ENCODE measurements at regions not wholly inside any gene's neighbourhood (a gene's known extent, or its start where the extent isn't known, plus 50 kb on each side); places are given as distances from the start of the nearest gene placed in this dataset.

DNA sequence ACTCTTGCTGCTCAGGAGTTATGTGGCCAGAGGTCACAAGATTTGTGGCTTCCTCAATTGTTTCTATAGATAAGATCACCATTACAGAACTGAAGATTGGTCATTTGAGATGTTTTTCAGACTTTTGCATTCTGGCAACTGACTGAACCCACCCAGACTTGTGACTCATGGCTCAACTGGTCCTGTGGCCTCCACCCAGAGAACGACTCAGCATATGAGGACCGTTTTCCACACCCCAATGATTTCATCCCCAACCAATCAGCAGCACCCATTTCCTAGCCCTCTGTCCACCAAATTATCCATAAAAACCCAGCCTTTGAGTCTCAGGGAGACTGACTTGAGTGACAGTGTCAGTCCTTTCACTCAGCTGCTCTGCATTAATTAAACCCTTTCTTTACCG, 143.2 kb upstream of the ASIC2 start:
- Mint-ChIP-seq H3K27ac (no peak overlapping the region), H3K36me3 (no peaks in the 10 kb centered on the region), H3K9me3 (peaks cover 3% of the 10 kb centered on the region), H3K27me3 (no peaks in the 10 kb centered on the region), H3K4me1 (no peaks in the 10 kb centered on the region), H3K4me3 (no peak overlapping the region)
- ATAC-seq (ENCODE audit: low read depth) (no peak), DNase-seq (ENCODE audit: low spot score in 2 of 2) (no peak)

DNA sequence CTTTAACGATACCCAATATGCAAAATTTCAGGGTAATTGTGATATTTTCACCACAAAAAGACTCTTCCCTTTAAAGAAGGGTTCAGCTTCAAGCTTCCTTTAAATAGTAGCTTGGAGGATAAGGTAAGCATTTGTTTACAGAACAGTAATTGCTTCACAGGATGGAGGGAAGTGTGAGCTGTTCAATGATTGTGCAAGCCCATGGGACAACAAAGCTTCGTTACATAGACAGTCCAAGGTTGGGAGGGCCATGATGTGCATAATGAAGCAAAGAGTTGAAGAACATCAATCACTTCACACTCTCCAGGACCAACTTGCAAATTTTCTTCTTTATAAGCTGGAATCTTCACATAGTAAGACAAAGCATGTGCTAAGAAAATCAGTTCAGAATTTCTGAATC, 145.0 kb upstream of the ASIC2 start:
- Mint-ChIP-seq H3K4me1 (no peaks in the 10 kb centered on the region), H3K27ac (no peak overlapping the region)
- ATAC-seq (ENCODE audit: low read depth): no peak

DNA sequence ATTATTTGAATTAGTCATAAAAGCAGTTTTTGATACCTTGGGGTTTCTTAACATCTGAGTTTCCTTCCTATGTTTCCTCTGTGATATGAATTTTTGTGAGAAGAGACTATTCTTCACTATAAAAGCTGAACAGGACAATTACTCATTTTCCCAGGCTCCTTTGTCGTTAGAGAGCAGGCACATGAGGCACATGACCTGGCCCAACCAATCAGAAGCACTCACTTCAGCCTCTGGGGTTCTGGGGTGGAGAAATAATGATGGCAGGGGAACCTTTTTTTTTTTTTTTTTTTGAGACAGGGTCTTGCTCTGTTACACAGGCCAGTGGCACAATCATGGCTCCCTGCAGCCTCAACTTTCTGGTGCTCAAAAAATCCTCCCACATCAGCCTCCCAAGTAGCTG, 145.5 kb upstream of the ASIC2 start:
- DNase-seq (ENCODE audit: low spot score in 2 of 2): no peak
- Mint-ChIP-seq H3K9me3 (peaks cover 3% of the 10 kb centered on the region), H3K27me3 (no peaks in the 10 kb centered on the region), H3K4me1 (no peaks in the 10 kb centered on the region), H3K4me3 (no peak overlapping the region), H3K27ac (no peak overlapping the region), H3K36me3 (no peaks in the 10 kb centered on the region)
- no peak for ATAC-seq (ENCODE audit: low read depth)

More for the DNA sequence above, 145.0 kb upstream of the ASIC2 start:
- no peak for DNase-seq (ENCODE audit: low spot score in 2 of 2)
- Mint-ChIP-seq H3K36me3 (no peaks in the 10 kb centered on the region), H3K27me3 (no peaks in the 10 kb centered on the region), H3K4me3 (no peak overlapping the region), H3K9me3 (peaks cover 4% of the 10 kb centered on the region)

DNA sequence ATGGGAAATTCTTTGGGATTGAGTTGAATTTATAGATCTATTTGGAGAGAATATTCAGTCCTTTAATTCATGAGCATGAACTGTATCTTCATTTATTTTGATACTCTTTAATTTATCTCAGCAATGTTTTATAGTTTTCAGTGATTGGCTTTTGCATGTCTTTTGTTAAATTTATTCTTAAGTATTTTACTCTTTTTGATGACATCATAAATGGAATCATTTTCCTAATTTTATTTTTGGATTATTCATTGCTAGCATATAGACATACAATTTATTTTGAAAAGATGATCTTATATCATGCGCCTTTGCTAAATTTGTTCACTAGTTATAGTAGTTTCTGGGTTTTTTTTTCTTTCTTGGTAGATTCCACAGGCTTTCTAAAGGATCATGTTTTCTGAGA, 149.2 kb upstream of the ASIC2 start:
- ATAC-seq (ENCODE audit: low read depth): no peak
- Mint-ChIP-seq H3K36me3 (no peaks in the 10 kb centered on the region), H3K9me3 (peaks cover 3% of the 10 kb centered on the region)

DNA sequence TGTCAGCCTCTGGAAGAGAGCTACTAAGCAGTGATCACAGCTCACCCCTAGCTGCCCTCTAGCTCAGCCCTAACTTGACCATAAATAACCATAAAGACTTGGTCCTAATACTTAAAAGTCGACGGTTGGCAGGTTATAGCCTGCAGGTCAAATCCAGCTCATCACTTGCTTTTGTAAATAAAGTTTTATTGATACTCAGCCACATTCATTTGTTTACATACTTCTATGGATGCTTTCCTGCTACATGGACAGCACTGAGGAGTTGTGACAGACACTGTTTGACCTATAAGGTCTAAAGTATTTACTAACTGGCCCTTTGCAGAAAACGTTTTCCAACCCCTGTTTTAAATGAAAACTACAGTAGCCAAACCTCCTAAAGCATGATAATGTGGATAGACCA, 151.6 kb upstream of the ASIC2 start:
- DNase-seq (ENCODE audit: low spot score in 2 of 2): no peak
- Mint-ChIP-seq H3K27me3 (no peaks in the 10 kb centered on the region), H3K9me3 (peaks cover 5% of the 10 kb centered on the region), H3K27ac (no peak overlapping the region), H3K4me3 (no peak overlapping the region), H3K4me1 (no peaks in the 10 kb centered on the region), H3K36me3 (no peaks in the 10 kb centered on the region)
- ATAC-seq (ENCODE audit: low read depth): no peak

More for the DNA sequence above, 149.2 kb upstream of the ASIC2 start:
- H3K4me1 Mint-ChIP-seq: no peaks in the 10 kb centered on the region
- DNase-seq (ENCODE audit: low spot score in 2 of 2): no peak
- no peak overlapping the region for H3K4me3 Mint-ChIP-seq
- H3K27ac Mint-ChIP-seq: no peak overlapping the region
- no peaks in the 10 kb centered on the region for H3K27me3 Mint-ChIP-seq

DNA sequence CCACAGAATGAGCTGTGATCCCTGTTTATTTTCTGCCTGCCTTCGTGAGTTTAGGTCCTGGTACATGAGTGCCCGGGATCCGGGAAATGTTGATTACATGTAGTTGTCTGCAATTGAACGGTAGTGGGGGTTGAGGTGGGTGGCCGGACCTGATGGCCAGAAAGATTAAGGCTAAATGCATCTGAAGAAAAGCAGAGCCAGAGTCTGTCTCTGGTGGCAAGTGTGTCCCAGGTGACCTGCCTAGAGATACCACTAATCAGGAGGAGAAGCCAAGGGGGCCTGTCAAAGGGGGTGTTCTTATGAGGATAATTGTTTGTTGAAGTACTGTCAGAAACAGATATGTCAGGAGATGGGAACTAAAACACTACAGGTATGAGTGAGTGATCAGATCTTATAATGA, 154.0 kb upstream of the ASIC2 start:
- Mint-ChIP-seq H3K36me3 (no peaks in the 10 kb centered on the region), H3K4me3 (no peak overlapping the region), H3K4me1 (no peaks in the 10 kb centered on the region), H3K27me3 (no peaks in the 10 kb centered on the region), H3K27ac (no peak overlapping the region), H3K9me3 (peaks cover 5% of the 10 kb centered on the region)
- DNase-seq (ENCODE audit: low spot score in 2 of 2): no peak
- no peak for ATAC-seq (ENCODE audit: low read depth)

DNA sequence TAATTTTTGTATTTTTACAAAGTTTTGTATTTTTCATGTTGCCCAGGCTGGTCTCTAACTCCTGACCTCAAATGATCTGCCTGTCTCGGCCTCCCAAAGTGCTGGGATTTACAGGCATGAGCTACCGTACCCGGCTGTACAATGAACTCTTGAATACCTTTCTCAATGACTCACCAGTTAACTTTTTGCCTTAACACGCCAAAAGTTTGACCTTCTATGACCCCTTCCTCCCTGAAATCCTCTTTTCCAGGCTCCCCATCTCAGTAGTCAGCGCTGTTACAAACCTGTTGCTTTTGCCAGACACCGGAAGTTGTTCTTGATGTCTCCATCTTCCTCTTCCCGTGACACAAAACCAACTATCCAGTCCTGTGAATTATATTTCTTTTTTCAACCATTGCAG, 158.1 kb upstream of the ASIC2 start:
- Mint-ChIP-seq H3K27ac (no peak overlapping the region), H3K9me3 (peaks cover 4% of the 10 kb centered on the region), H3K4me3 (no peak overlapping the region), H3K4me1 (no peaks in the 10 kb centered on the region), H3K27me3 (peaks cover 6% of the 10 kb centered on the region), H3K36me3 (no peaks in the 10 kb centered on the region)
- ATAC-seq (ENCODE audit: low read depth) (no peak), DNase-seq (ENCODE audit: low spot score in 2 of 2) (no peak)

DNA sequence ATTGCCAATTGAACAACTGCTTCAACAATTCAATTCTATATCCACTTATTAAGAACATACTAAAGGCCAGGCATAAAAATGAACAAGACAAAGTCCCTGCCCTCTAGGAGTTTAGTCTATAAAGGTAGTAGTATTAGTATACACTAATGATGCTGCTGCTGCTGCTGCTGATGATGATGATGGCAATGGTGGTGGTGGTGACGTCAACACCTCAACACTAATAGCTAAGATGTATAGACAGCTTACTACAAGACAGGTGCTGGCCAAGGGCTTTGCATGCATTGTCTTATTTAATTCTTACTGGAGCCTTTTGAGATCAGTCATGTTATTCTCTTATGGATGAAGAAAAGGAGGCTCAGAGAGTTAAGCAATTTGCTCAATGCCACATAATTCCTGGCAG, 164.4 kb upstream of the ASIC2 start:
- Mint-ChIP-seq H3K27me3 (peaks cover 17% of the 10 kb centered on the region), H3K27ac (no peak overlapping the region), H3K4me3 (no peak overlapping the region), H3K4me1 (no peaks in the 10 kb centered on the region), H3K9me3 (peaks cover 2% of the 10 kb centered on the region), H3K36me3 (no peaks in the 10 kb centered on the region)
- DNase-seq (ENCODE audit: low spot score in 2 of 2) (no peak), ATAC-seq (ENCODE audit: low read depth) (no peak)

DNA sequence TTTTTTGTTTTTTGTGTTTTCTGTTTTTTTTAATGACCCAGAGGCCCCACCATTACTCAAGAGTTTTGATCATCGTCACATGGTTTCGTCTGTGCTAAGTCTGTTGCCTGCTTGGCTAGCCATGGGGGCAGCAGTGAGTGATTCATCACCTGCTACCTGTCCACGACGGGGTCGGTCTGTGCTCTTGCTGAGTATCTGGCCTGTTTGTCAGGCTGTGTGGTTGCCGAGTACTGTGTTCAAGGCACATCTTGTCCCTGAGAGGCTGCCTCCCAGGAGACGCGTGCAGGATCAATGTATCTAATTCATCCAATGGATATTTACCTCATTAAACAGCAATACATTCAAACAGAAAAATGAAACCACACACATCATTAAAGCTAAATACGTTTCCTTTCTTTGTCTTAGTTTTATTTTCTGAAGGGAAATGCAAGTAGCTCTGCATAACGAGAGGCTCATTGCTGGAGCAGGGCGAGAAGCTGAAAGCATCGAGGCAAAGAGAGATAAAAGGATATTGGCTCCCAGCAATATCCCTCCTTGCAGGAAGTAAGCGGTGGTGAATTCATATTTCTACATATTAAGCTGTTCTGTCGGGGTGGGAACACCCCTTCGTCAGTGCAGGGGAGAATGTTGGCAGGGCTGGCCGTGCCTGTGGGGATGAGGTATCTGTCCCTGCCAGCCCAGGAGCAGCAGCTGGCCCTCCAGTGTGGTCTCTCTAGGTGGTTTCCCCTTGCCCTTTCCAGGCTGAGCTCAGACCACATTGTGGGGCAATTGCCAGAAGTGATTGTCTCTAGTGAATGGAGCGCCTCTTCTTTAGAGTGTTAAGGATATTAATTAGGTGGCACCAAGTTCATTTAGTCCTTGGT, 166.2 kb upstream of the ASIC2 start:
- ATAC-seq (ENCODE audit: low read depth): no peak
- DNase-seq (ENCODE audit: low spot score in 2 of 2): no peak
- Mint-ChIP-seq H3K27me3 (peaks cover 12% of the 10 kb centered on the region), H3K4me3 (no peak overlapping the region), H3K4me1 (no peaks in the 10 kb centered on the region), H3K27ac (no peak overlapping the region), H3K36me3 (no peaks in the 10 kb centered on the region), H3K9me3 (peaks cover 2% of the 10 kb centered on the region)

DNA sequence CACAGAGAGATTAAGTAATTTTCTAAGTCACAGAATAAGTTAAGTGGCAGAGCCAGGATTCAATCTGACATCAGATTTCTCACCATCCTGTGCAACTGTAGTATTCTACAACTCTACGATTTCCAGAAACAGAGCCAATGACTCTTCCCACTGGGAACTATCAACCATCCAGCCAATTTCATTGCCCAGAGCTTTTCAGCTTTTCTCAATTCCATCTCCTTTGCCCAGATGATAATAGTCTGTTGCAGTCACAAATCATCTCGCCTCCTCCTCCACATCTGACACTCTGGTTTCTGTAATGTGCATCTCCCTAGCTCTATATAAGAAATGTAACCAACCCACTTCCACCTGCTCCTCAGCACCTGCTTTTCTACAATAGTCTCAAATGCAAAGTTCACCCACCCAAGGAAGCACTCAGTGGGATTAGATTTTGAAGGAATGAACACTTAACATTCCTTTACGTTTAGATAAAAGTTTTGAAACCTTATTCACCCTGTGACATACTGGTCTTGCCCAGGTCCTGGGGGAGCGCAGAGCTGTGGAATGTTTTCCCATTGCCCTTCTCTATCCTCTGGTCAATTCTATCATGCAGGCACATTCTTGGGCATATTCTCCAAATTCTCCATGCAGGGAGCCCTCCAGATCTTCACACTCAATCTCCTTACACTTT, 167.8 kb upstream of the ASIC2 start:
- Mint-ChIP-seq H3K4me3 (no peak overlapping the region), H3K27ac (no peak overlapping the region), H3K27me3 (peaks cover 12% of the 10 kb centered on the region), H3K9me3 (no peaks in the 10 kb centered on the region), H3K36me3 (no peaks in the 10 kb centered on the region), H3K4me1 (no peaks in the 10 kb centered on the region)
- DNase-seq (ENCODE audit: low spot score in 2 of 2) (no peak), ATAC-seq (ENCODE audit: low read depth) (no peak)

DNA sequence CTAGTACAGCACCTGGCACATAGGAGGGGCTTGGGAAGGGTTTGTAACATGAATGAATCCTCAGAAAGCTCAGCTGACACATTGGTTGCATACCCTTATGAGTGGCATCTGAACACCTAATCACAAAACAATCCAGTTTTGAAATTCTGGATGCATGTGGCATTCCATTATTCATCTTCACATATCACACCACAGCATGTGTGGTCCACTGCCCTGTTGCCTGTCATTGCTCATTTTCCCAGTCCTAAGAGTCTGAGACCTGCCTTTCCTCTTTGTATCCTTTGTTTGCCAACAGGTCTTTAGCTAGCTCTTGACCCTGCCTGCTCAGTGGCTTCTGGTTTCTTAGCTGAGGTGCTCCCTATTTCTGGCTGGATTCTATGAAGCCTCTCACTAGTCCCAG, 170.8 kb upstream of the ASIC2 start:
- no peak for ATAC-seq (ENCODE audit: low read depth)
- no peak for DNase-seq (ENCODE audit: low spot score in 2 of 2)
- H3K36me3 Mint-ChIP-seq: no peaks in the 10 kb centered on the region
- peaks cover 8% of the 10 kb centered on the region for H3K27me3 Mint-ChIP-seq
- no peak overlapping the region for H3K27ac Mint-ChIP-seq
- H3K4me1 Mint-ChIP-seq: no peaks in the 10 kb centered on the region
- H3K9me3 Mint-ChIP-seq: peaks cover 2% of the 10 kb centered on the region
- no peak overlapping the region for H3K4me3 Mint-ChIP-seq

DNA sequence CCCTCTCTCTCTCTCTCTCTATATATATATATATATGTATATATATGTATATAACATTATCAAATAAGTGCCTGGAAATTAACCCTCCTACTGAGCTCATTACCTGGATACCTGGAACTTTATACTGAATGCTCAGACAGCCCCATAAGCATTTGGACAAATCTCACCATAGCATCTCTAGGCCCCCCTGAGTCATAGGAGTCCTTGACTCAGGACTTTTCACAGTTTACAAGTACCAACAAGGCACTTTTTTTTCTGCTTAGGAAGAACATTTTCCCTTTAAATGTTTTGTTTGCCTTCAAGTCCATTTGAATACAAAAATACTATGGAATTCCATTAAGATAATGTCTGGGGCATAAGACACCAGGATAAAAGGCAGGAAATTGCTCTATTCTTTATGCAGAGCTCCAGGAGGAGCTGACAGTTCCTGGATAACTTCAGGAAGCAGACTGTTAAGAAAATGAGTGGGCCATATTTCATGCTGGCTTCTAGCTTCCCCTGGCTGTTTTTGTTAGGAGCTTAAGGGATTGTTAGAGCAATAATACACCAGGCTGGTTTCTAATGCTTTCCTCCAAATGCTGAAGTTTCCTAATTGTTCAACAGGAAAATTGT, 171.7 kb upstream of the ASIC2 start:
- Mint-ChIP-seq H3K27ac (no peak overlapping the region), H3K4me1 (no peaks in the 10 kb centered on the region), H3K9me3 (peaks cover 2% of the 10 kb centered on the region), H3K4me3 (no peak overlapping the region), H3K27me3 (peaks cover 8% of the 10 kb centered on the region), H3K36me3 (no peaks in the 10 kb centered on the region)
- no peak for DNase-seq (ENCODE audit: low spot score in 2 of 2)
- ATAC-seq (ENCODE audit: low read depth): no peak

DNA sequence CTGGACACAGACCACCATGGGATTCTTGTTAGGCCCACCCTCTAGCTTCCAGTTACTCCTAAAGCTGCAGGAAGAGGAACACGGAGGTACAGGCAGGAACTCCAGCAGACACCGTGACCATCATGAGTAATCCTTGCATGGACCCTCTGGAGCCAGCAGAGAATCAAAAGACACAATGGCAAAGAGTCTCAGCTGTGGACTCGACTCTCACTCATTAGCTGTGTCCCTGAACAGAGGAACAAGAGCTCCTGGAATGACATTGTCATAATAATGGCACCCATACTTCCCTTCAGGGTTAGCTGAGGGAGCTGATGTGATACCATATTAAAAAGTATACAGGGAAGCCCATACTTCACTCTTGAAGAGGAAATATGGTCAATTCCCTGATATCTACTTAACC, 176.3 kb upstream of the ASIC2 start:
- Mint-ChIP-seq H3K27ac (no peak overlapping the region), H3K9me3 (peaks cover 4% of the 10 kb centered on the region), H3K27me3 (peaks cover 4% of the 10 kb centered on the region), H3K4me3 (no peak overlapping the region), H3K36me3 (no peaks in the 10 kb centered on the region), H3K4me1 (no peaks in the 10 kb centered on the region)
- DNase-seq (ENCODE audit: low spot score in 2 of 2) (no peak), ATAC-seq (ENCODE audit: low read depth) (no peak)

DNA sequence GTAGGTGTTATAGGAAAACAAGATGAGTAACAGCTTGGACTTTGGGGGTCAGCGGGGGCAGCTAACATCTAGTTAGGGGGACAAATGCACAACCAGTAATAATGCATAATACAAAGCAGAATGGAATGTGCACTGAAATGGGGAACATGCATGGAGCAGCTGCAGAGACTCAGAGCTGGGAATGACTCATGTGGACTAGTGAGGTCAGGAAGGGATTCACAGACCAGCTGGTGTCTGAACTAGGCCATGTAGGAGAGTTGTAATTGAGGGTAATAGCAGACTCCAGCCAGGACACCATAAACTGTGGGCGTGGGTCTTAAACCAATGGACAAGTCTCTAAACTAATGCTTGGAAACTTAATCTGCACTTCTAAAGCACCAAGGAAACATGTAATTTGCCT, 176.8 kb upstream of the ASIC2 start:
- Mint-ChIP-seq H3K27me3 (peaks cover 4% of the 10 kb centered on the region), H3K27ac (no peak overlapping the region), H3K9me3 (peaks cover 4% of the 10 kb centered on the region), H3K4me3 (no peak overlapping the region), H3K4me1 (no peaks in the 10 kb centered on the region), H3K36me3 (no peaks in the 10 kb centered on the region)
- ATAC-seq (ENCODE audit: low read depth) (no peak), DNase-seq (ENCODE audit: low spot score in 2 of 2) (no peak)

Measured in memory B cell (primary cell).